T-helper 2 cell (primary cell): ENCODE measurements at regions not wholly inside any gene's neighbourhood (a gene's known extent, or its start where the extent isn't known, plus 50 kb on each side); places are given as distances from the start of the nearest gene placed in this dataset.

ENCODE experiments used
- DNase-seq, 5 experiments: peaks; one replicate each; pipeline versions ENCODE4 v3.0.0 to v3.0.0-alpha.2; 2012 to 2022

DNA sequence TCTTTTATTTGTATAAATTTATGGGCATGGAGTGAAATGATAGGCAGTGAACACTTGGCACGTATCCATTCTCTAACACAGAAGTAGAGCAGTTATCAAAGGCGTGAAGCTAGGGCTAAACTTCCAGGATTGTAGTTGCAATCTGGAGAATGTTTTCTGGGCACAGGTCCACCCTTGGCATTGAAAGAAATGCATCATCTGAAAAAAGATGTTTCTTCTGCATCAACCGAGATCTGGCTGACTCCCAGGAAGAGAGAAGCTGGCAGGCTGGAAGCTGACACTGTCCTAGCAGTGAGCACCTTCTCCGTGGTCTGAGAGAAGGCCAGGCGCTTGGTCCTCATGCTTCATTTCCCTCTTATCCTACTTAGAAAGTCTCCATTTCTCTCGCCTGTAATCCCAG, 600.0 kb downstream of the BRD1 start:
- no peak for DNase-seq

DNA sequence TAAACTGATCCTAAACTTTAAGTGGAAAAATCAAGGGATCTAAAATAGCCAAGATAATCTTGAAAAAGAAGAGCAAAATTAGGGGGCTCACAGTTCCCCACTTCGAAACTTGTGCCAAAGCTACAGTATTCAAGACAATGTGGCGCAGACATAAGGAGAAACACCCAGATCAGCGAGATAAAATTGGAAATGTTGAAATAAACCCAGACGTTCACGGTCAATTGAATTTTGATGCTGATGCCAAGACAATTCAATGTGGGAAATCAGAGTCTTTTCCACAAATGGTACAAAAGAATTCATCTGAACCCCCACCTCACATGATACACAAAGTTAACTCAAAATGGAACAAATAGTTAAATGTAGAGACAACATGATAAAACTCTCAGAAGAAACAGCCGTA, 601.6 kb downstream of the BRD1 start:
- no peak for DNase-seq

DNA sequence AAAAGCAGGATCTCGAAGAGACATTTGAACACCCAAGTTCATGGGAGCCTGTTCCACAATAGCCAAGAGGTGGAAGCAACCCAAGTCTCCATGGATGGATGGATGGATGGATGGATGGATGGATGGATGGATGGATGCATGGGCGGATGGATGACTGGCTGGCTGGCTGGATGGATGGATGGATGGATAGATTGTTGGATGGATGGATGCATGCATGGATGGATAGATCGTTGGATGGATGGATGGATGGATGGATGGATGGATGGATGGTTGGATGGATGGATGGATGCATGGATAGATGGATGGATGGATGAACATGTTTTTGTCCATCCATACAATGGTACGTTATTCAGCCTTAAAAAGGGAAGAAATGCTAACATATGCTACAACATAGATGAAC, 603.4 kb downstream of the BRD1 start:
- no peak for DNase-seq

DNA sequence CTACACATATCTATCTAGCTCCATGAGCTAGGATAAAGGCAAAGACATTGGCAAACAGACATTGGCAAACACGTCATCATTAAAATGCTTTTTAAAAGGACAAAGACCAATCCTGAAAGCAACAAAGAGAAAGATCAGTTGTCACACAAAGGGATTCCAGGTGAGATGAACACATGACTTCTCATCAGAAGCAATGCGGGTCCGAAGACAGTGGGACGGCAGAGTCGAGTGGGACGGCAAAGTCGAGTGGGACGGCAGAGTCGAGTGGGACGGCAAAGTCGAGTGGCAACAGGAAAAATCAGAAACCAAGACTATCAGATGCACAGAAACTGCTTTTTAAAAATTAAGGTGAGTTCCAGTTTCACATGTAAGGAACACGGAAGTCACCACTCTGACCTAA, 609.5 kb downstream of the BRD1 start:
- DNase-seq, result no peak

DNA sequence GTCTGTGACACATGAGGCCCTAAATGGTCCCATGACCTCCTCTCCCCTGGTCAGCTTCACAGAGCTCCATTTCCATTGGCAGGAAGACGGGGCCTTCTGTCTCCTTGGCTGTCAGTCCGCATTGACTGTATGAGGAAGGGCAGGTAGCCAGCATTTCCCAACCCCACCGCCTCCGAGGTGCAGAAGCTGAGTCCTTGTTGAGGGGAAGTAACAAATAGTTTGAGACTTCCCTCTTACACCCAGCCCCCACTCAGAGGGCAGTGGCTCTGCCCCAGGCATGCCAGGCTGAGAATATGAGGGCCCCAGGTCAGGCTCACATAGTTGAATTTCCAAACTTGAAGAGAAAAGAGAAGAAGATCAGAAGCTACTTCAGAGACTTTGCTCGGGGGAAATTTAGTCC, 611.1 kb downstream of the BRD1 start:
- DNase-seq, result no peak

DNA sequence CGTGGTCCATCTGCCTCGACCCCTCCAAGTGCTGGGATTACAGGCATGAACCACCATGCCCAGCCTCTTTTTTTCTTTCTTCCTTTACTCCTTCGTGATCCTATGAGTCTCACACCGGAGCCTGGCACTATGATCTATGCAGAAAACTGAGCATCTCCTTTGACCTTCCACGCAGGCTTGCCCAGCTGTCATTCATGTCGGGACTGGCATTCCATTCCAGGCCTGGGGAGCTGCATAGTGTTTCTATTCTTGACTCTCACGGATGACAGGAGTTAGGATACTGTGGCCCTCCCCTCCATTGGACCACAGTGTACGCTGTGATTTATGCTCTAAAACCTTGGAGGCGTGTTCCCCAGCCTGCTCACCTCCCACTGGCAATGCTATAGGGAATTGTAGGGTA, 611.8 kb downstream of the BRD1 start:
- DNase-seq, result no peak

DNA sequence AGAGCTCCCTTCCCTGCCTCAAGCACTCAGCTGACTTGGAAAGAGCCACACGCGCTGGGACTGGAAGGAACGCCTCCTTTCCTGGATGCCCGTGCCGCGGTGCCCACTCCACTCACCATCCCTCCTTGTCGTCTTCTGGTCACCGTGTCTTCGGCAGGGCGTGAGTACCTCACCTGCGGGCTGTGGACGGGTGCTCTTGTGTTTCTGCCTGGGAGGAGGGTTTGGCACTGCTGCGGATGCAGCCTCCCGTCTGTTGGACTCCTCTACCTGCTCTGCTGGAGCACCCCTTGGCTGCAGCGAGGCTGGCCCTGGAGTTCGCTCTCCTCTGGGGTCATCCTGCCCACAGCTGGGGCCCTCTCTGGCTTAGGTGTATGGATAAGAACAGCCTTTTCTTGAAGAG, 612.7 kb downstream of the BRD1 start:
- no peak for DNase-seq

DNA sequence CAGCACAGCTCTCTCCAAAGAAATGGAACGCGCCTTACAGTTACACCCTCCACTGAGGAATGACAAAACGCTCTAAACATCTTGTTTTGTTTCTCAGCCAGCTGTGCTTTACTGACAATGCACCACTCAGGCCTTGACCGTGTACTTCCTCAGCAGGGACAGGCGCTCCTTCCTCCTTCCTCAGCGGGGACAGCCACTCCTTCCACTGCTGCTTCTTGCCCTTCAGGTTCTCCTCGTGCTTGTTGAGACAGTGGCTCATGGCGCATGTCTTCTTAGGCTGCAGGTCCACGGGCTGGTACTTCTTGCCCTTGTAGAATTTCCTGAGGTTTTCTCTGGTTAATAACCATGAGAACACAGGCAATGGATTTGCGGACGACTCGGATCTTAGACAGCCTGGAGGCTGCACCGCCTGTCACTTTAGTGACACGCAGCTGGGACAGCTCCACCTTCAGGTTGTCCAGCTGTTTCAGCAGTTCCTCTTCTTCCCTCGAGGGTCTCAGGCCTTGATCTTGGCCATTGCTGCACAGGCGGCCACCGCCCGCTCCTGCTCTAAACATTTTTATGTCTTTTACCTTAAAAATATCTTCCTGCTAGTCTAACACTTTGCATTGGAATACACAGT, 613.8 kb downstream of the BRD1 start:
- no peak for DNase-seq

DNA sequence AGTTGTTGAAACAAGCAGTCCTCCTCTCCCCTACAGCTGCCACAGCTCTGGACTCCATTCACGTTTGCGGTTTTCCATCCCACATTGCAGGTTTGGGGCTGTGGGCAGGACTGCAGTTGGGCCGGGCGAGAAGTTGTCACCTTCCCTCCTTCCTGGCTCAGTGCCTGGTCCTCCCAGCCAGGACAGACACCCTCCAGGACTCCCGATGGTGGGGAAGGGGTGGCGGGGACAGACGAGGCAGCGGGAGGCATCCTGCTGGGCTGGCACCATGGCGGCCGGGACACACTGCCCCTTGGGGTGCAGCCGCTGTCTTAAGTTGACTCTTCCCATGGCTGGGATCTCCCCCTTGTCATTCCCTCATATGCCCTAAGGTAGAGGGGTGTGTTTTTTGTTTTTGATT, 615.2 kb downstream of the BRD1 start:
- DNase-seq, result no peak

DNA sequence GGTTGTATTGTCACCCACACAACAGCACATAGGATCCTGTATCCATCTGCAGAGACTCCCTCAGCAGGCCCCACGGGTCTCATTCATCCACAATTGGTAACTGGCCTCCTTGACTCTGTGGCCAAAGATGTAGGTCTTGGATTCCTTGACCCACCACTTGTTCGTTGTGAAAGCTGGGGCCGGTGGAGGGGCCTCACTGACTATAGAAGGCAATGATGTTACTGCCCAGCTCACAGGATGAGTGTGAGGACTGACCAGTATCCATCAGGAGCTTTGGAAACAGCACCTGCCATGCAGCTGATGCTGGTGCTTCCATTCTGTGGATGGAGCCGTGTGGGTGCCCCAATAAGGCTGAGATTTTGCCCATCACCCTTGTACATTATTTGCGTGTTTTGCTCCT, 615.7 kb downstream of the BRD1 start:
- no peak for DNase-seq

DNA sequence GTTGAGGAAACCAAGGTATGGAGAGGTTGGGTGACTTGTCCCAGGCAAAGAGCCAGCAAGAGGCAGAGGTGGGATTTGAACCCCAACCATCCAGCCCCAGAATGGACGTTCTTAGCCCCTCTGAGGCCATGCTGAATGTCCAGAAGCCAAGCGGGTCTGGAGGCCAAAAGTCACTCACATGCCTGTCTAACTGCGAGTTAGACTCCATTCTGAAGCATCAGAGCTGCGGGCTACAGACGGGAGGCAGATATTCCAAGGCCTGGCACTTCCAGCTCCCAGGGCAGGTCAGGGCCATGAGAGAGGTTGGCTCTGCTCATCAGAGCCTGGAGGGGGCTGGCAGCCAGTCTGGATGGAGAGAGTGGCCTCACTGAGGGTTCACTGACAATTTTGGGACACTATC, 616.5 kb downstream of the BRD1 start:
- no peak for DNase-seq

DNA sequence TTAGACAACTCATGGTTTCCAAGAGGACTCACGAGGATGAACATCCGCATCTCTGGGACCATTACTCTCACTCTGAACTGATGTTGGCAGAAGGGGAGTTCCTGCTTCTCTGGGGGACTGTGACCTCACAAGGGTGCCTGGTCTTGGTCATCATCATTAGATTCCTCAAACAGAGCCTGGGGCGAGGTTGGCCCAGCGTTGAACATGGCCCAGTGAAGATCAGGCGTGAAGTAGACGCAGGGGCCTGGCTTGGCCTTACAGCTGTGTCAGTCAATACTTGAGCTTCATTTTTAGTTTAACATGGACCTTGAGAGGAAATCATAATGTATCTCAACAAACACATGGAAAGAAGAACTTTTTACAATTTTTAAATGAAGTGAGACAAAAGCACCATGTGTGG, 617.1 kb downstream of the BRD1 start:
- DNase-seq, result no peak

DNA sequence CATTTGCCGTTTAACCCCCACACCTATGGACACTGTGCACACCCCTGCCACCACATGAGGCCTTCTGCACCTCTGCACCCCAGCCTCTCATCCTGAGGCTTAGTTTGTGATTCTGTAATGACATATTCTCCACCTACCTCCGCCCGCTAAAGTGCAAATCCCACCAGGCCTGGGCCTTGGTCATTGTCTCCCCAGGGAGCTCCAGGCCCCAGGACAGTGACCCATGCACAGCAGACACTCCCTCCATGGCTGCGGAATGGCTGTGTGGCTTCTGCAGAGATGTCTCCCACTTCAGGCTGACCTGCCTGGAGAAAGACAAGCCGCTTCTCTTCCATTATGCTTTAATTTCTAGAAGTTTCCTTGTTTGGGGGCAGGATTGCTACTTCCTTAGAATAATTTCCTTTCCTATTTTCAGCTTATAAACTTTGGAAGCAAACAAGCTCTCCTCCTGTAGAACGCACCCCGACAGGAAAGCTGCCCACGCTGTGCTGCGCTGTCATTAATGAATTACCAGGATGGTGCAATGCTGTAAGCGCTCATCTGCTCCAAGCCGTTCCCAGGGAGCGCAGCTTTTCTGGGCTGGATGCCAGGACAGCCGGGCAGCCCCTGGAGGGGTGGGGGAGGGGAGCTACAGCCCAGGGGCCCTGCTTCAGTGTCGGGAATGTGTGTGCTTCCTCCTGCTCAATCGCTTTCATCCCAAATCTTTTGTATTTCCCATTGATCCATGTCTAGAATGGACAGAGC, 618.0 kb downstream of the BRD1 start:
- no peak for DNase-seq

DNA sequence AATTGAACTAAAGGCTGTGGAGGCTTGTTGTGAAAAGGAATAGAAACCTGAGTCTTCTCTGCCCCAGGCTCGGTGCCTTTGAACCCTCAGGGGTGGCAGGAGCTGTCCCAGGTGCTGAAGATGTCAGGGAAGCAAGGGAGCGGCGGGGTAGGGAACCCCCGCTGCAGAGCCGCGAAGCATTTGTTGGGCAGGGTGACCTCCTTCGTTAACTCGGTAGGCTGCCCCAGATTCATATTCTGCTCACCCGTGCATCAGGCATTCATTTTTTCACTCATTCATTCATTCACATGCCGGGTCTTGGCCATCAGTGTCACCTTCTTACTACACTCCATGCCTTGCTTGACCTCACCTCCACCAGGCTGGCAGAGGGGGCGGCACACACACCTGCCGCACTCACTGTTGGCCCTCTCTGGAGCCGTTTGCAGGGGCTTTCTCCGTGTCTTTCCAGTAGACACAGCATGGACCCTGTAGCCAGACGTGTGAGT, 618.9 kb downstream of the BRD1 start:
- no peak for DNase-seq

DNA sequence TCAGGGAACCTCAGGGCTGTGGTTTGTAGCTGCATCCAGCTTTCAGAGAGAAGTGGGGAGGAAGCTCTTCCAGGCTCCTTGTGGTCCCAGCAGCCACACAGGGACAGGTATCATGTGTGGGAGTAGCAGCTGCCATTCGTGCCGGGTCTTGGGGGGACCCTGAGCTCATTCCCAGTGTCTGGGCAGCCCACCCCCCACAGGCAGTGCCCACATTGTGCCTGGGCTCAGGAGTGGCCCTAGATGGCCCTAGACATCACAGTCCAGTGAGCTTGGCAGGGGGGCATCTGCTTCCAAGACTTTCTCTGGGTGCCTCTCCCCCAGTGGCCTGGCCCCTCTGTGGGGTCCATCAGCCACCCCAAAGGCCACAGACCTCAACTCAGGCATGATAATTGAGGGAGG, 619.7 kb downstream of the BRD1 start:
- DNase-seq, result no peak

DNA sequence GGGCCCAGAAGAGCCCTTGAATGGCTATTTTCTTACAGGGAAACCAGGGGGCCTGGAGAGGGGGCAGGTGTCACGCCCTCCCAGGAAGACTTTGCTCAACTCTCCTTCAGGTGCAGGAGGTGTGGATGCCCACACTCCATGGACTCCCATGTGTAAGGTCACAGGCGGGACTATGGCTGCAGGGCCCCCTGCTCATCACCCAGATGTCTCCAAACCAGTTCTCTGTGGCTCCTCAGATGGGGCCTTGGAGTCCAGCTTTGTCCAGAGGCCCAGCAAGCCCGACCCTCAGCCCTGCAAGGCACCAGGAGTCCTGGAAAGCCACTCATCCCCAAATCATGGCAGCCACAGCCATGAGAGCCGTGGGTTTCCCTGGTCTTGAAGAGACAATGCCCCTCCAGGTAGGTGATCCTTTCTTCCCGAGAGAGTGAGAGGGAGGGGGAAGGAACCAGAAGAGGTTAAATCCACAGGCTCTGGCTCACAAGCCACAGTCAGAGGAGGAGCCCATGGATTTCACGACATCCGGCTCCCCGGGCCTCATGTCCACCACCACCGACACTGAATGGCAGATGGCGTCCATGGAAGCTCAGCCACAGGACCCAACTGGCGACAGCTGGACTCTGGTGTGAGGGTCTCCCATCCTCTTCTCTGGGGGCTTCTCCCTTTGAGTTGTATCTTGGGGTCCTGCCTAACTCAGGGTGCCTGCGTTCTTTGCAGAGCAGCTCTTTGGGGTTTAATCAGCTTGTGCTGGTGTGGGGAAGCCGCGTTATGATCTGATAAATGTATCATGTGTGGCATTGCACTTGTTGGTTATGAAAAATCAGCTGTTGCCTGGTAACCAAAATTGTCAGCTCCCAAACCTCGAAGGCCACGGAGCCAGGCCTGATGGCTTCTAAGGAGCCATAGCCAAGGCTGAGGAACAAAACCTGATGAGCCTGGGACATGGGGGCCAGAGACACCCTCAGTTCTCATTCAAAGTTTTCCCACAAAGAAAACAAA, 620.4 kb downstream of the BRD1 start:
- DNase-seq, result no peak

DNA sequence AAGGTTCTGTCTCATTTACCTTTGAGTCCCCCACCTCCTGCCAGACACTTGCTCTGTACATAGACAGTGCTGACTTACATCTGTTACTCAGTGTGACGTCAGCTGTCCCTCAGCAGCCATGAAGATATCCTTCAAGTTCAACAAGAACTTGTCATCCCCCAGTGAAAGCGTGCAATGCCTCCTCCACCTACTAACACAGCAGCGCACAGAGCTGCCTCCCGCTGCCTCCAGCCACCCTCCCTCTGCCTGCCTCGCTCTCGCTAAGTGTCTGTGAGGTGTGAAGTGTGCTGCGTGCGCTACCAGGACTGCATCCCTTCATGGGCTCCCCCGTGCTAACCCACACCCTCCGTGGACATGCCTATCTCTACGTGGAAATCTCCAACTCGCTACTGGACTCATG, 621.4 kb downstream of the BRD1 start:
- no peak for DNase-seq

DNA sequence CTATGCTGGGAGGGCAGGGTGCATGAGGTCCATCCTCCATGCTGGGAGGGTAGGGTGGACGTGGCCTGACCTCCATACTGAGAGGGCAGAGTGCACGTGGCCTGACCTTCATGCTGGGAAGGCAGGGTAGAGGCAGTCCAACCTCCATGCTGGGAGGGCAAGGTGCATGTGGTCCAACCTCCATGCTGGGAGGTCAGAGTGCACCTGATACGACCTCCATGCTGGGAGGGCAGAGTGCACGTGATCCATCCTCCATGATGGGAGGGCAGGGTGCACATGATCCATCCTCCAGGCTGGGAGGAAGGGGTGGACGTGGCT, 622.2 kb downstream of the BRD1 start:
- DNase-seq, result no peak

DNA sequence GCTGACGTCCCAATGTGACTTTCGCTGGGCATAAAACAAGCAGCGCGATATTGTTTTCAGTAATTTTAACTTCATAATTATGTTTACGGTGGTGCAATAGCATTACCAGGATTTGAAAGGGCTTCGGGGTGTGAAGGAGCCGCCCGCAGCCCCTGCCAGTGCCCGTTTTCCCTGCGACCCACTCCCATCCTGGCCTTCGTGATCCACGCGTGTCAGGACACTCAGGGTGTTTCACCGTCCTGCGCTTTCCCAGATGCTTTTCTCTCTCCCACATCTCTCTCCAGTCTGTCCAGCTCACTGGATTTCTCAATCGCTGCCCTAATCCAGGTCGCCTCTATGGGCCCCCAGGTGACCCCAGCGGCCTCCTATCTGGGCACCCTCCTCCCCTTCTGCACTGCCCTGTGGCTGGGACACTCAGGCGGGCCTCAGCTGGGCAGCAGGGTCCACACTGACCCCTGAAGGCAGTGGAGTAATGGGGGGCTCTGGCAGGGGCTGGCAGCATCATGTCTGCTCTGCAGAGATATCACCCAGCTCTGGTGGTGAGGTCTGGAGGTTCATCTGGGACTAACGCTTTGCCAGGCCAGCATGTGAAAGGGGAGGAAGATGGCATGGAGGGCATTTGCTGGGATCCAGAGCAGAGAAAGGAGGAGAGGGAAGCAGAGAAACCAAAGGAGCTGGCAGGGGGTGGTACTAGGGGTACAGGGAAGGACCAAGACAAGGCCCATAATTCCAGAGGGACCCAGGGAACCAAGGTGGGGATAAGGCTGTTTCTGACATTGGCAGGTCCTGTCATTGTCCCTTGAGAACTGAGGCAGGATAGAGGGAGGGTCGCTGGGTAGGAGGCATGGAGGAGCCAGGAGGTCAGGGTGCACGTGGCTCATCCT, 622.8 kb downstream of the BRD1 start:
- no peak for DNase-seq

DNA sequence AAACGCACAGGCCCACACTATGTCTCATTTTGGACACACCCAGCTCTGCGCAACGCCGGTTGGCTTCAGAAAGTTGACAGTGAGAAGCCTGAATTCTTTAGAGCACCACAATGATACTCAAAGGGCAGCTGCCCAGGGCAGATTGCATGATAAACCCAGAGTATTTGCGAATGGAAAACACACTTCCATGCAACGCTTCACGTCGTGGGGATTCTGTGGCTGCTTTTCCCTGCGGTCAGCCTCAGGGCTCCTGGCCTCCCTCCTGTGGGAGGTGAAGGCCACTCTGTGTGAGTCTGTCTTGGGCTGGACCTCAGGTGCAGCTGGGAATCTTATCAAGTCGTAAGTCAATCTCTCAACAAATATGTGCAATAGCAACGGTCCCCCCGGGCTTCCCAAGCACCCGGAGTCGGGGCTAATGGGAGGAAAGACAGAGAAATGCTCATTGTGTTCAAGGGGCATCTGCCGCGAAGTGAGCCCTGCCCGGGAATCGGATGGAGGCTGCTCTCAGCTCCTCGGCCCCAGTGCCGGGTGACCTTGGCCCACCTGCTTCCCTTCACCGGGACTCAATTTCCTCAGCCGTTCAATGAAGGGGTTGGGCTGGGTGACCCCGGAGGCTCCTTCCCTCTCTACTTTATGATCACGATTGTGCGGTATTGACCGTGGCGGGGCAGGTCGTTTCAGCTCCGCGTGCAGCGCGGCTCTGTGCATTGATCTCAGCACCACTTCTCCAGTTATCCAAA, 623.6 kb downstream of the BRD1 start:
- DNase-seq, result no peak

DNA sequence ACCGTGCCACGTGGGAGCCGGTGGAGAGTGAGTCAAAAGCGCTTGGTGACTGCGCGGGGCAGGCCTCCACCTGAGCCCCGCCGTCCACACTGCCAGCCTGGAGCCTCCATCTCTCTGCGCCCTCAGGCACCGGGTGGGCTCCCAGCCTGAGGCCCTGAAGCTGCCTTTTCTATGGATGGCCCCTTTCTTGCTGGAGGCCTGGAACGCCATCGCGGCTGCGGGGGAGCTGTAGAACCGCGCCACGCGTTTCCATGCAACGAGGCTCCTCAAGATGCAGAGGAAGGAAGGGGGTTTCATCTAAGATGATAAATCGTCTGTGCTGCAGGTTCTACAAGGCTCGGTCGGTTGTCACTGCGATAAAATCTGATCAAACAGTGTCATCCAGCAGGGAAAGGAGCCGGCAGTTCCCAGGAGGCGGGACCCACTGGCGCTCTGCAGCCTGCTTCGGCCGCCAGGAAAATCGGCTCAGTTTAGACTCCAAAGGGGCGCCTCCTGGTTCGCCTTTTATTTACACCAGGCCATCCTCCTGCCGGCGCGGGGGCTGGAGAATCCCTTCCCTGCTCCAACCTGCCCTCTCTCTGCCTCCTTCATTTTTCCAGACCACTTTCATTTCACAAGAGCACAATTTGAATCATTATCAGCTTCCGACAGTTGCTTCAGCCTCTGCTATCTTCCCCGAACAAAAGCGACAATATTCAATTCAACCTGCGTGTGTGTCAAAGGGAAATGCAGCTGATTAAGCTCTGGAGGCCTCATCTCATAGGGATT, 624.4 kb downstream of the BRD1 start:
- DNase-seq, result no peak
